Thoracic aorta (tissue), 2 donors: ENCODE measurements at regions not wholly inside any gene's neighbourhood (a gene's known extent, or its start where the extent isn't known, plus 50 kb on each side); places are given as distances from the start of the nearest gene placed in this dataset.

ENCODE experiments used
- ATAC-seq: fragments of 150-250 bp; one replicate; pipeline ENCODE4 v1.8.0; 2017; ENCODE audit warnings: low read depth; ENCODE audit not compliant: insufficient number of reproducible peaks, low FRiP score
- DNase-seq: peaks from one replicate; pipeline ENCODE4 v3.0.0-alpha.2; 2020; ENCODE audit warnings: low spot score
- H3K27ac ChIP-seq, 2 donors: fragments of 200-600 bp; sonication (generic); 1 replicate in 1 of 2; 2 replicates in 1 of 2; pipeline ENCODE4 v1.5.1; 2016; ENCODE audit warnings: mild to moderate bottlenecking in 2 of 2, moderate library complexity in 2 of 2
- H3K27me3 ChIP-seq: fragments of 200-600 bp; sonication (generic); replicated peaks from 2 replicates; pipeline ENCODE4 v1.6.0; 2016; ENCODE audit warnings: mild to moderate bottlenecking; ENCODE audit not compliant: insufficient read depth
- H3K36me3 ChIP-seq: fragments of 200-600 bp; sonication (generic); one replicate; pipeline ENCODE4 v1.5.1; 2016
- H3K4me1 ChIP-seq, 2 donors: fragments of 200-600 bp; sonication (generic); 1 replicate in 1 of 2; 2 replicates in 1 of 2; pipeline versions ENCODE4 v1.5.1 to v1.6.0; 2016; ENCODE audit warnings: low read depth in 2 of 2, mild to moderate bottlenecking in 1 of 2; ENCODE audit not compliant: control insufficient read depth in 1 of 2
- H3K4me3 ChIP-seq: fragments of 200-600 bp; sonication (generic); 2 replicates; pipeline ENCODE4 v1.5.1; 2016; ENCODE audit warnings: mild to moderate bottlenecking
- H3K9me3 ChIP-seq: fragments of 200-600 bp; sonication (generic); 2 replicates; pipeline ENCODE4 v1.5.1; 2016
- CTCF ChIP-seq: fragments of 200-600 bp; sonication (generic); IDR thresholded peaks from one replicate; pipeline ENCODE4 v1.5.1; 2019; ENCODE audit warnings: antibody characterized with exemption

- Histone ChIP-seq H3K36me3 (no peaks in the 10 kb centered on the region), H3K4me1 (no peaks in the 10 kb centered on the region), H3K27me3 (no peaks in the 10 kb centered on the region), H3K27ac (no peak overlapping the region), H3K4me3 (no peak overlapping the region), H3K9me3 (no peaks in the 10 kb centered on the region)
- ATAC-seq: no peak
- no peak for DNase-seq
- TF ChIP-seq CTCF: no peak
Measured at GRCh38 chr11:123378096-123378495, 52.0 kb upstream of the GRAMD1B start.

- H3K27ac ChIP-seq: no peak overlapping the region
- no peak overlapping the region for H3K4me3 ChIP-seq
- no peaks in the 10 kb centered on the region for H3K9me3 ChIP-seq
- no peaks in the 10 kb centered on the region for H3K4me1 ChIP-seq
- no peaks in the 10 kb centered on the region for H3K27me3 ChIP-seq
- no peak for ATAC-seq
- DNase-seq: no peak
- no peak for TF ChIP-seq CTCF
- H3K36me3 ChIP-seq: no peaks in the 10 kb centered on the region
Measured at GRCh38 chr11:123377355-123377754, 52.7 kb upstream of the GRAMD1B start.

- ATAC-seq: no peak
Measured at GRCh38 chr11:123375832-123376231, 54.2 kb upstream of the GRAMD1B start.

GRCh38 chr11:123374622-123374968 is 55.5 kb upstream of the GRAMD1B start:
- Histone ChIP-seq H3K9me3 (no peaks in the 10 kb centered on the region), H3K27me3 (no peaks in the 10 kb centered on the region), H3K4me1 (no peaks in the 10 kb centered on the region), H3K27ac (no peak overlapping the region), H3K4me3 (no peak overlapping the region), H3K36me3 (no peaks in the 10 kb centered on the region)
- ATAC-seq: no peak
- no peak for TF ChIP-seq CTCF
- DNase-seq: no peak

More at GRCh38 chr11:123375832-123376231, 54.2 kb upstream of the GRAMD1B start:
- Histone ChIP-seq H3K4me1 (no peaks in the 10 kb centered on the region), H3K9me3 (no peaks in the 10 kb centered on the region), H3K27me3 (no peaks in the 10 kb centered on the region), H3K36me3 (no peaks in the 10 kb centered on the region), H3K4me3 (no peak overlapping the region), H3K27ac (no peak overlapping the region)
- no peak for TF ChIP-seq CTCF
- DNase-seq: no peak

- H3K4me3 ChIP-seq: no peak overlapping the region
- no peaks in the 10 kb centered on the region for H3K4me1 ChIP-seq
- H3K36me3 ChIP-seq: no peaks in the 10 kb centered on the region
- TF ChIP-seq CTCF: no peak
- ATAC-seq (no peak), DNase-seq (no peak)
- no peak overlapping the region for H3K27ac ChIP-seq
- no peaks in the 10 kb centered on the region for H3K27me3 ChIP-seq
- H3K9me3 ChIP-seq: no peaks in the 10 kb centered on the region
Measured at GRCh38 chr11:123373754-123374621, 56.1 kb upstream of the GRAMD1B start.
